Kidney epithelial cell (primary cell): ENCODE measurements at regions not wholly inside any gene's neighbourhood (a gene's known extent, or its start where the extent isn't known, plus 50 kb on each side); places are given as distances from the start of the nearest gene placed in this dataset.

Experiments used
- DNase-seq: peaks from one replicate; pipeline ENCODE4 v3.0.0-alpha.2; 2010; ENCODE audit warnings: low read depth
- H3K27me3 ChIP-seq: 2 replicates; pipeline ENCODE4 v1.6.0; 2011; ENCODE audit warnings: low read length; ENCODE audit not compliant: control insufficient read depth, insufficient read depth
- H3K36me3 ChIP-seq: 2 replicates; pipeline ENCODE4 v1.5.1; 2011; ENCODE audit warnings: low read length; ENCODE audit not compliant: control insufficient read depth, insufficient read depth
- H3K4me3 ChIP-seq: 2 replicates; pipeline ENCODE4 v1.5.1; 2011; ENCODE audit warnings: low read depth, mild to moderate bottlenecking, control low read depth, low read length
- TF ChIP-seq, protein P1 (sequence below): IDR thresholded peaks from 2 replicates; pipeline ENCODE4 v1.5.1; 2011; ENCODE audit warnings: mild to moderate bottlenecking, moderate library complexity, low read length, control low read depth, inconsistent platforms; ENCODE audit not compliant: insufficient read depth, poor library complexity, severe bottlenecking

GRCh38 chr4:85250852-85251251 lies 224.1 kb upstream of the ARHGAP24 start:
- H3K4me3 ChIP-seq: no peak overlapping the region
- TF ChIP-seq, protein P1, sequence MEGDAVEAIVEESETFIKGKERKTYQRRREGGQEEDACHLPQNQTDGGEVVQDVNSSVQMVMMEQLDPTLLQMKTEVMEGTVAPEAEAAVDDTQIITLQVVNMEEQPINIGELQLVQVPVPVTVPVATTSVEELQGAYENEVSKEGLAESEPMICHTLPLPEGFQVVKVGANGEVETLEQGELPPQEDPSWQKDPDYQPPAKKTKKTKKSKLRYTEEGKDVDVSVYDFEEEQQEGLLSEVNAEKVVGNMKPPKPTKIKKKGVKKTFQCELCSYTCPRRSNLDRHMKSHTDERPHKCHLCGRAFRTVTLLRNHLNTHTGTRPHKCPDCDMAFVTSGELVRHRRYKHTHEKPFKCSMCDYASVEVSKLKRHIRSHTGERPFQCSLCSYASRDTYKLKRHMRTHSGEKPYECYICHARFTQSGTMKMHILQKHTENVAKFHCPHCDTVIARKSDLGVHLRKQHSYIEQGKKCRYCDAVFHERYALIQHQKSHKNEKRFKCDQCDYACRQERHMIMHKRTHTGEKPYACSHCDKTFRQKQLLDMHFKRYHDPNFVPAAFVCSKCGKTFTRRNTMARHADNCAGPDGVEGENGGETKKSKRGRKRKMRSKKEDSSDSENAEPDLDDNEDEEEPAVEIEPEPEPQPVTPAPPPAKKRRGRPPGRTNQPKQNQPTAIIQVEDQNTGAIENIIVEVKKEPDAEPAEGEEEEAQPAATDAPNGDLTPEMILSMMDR: no peak

DNA sequence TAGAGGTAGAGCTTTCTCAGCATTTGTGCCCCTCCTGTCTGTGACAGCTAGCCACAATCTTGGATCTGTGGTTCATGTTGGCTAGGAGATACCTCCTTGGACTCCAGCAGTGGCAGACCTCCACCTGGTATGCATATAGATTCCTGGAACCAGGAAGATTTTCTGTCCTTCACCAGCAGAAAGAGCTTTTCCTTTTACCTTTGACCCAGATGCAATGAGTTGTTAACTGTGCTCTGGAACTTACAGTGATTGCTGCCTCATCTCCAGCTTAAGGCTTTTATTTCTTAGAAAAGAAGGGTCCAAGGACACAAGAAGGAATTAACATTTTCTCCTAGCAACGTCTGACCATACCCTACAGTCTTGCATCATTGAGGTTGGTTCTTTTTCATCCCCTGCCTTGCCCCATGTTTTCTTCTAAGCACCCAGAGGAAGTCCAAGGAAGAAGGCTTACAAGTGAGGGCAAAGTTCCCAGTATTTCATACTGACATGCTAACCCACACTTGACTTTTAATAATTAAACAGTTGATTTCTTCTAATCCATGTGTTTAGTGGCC lies 217.1 kb upstream of the ARHGAP24 start:
- no peak overlapping the region for H3K4me3 ChIP-seq
- H3K27me3 ChIP-seq: no peaks in the 10 kb centered on the region
- no peaks in the 10 kb centered on the region for H3K36me3 ChIP-seq
- TF ChIP-seq, protein P1: no peak
- DNase-seq: no peak

More at GRCh38 chr4:85250852-85251251, 224.1 kb upstream of the ARHGAP24 start:
- no peak for DNase-seq
- Histone ChIP-seq H3K36me3 (no peaks in the 10 kb centered on the region), H3K27me3 (no peaks in the 10 kb centered on the region)

DNA sequence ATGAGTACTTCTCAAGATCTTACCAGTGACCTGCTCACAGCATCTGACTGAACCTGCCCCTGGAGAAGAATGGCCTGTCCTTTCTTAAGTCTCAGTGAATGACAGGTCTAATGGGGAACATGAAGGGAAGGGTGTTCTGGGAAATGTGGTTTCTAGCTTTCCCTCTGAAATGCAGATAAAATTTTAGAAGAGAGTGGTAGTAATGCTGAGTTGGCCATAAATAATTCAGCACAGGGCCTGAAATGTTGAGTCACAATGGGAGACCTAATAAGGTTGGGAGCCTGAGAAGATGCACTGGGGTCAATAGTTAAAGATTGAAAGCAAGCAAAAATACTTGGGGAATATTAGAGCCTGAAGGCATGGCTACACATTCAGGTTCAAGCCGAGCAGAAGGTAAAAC lies 214.9 kb upstream of the ARHGAP24 start:
- TF ChIP-seq, protein P1: no peak
- no peaks in the 10 kb centered on the region for H3K27me3 ChIP-seq
- no peak for DNase-seq
- H3K4me3 ChIP-seq: no peak overlapping the region
- no peaks in the 10 kb centered on the region for H3K36me3 ChIP-seq

DNA sequence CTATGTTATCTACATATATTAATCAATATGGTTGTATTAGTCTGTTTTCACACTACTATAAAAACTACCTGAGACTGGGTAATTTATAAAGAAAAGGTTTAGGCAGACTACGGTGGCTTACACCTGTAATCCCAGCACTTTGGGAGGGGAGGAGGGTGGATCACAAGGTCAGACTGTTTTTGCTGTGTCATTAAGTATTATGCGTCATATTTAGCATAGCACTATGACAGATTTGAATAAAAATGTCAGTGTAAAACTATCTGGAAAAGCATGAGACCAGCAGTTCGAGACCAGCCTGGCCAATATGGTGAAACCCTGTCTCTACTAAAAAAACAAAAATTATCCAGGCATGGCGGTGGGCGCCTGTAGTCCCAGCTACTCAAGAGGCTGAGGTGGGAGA lies 209.7 kb upstream of the ARHGAP24 start:
- DNase-seq: no peak
- no peak overlapping the region for H3K4me3 ChIP-seq
- TF ChIP-seq, protein P1: no peak
- H3K27me3 ChIP-seq: no peaks in the 10 kb centered on the region
- H3K36me3 ChIP-seq: no peaks in the 10 kb centered on the region

DNA sequence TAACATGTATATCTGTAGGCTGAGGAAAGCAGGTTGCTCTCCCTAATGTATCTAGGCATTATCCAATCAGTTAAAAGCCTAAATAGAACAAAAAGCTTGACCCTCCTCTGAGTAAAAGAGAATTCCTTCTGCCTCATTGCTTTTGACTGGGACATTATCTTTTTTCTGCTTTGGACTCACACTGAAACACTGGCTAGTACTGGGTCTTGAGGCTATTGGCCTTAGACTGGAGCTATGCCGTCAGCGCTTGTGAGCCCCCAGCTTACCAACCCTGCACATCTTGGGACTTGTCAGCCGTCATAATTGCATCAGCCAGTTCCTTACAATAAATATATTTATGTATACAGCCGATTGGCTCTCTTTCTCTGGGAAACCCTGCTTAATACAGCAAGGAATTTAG lies 206.8 kb upstream of the ARHGAP24 start:
- no peak for DNase-seq
- Histone ChIP-seq H3K4me3 (no peak overlapping the region), H3K27me3 (no peaks in the 10 kb centered on the region), H3K36me3 (no peaks in the 10 kb centered on the region)
- TF ChIP-seq, protein P1: no peak

DNA sequence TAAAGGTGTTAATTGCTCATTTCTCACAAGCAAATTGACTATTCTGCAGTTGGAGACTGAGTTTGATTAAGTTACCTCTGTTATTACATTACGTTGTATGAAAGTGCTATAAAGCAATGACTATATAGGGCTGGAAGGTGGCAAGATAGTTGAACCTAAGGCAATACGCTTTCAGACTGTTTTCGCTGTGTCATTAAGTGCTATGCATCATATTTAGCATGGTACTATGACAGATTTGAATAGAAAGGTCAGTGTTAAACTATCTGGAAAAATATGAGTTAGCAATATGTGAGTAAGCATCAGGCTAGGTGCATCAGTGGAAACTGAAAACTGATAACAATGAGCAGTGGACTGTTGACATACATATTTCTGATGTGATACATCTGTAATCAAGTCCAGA lies 206.0 kb upstream of the ARHGAP24 start:
- Histone ChIP-seq H3K36me3 (no peaks in the 10 kb centered on the region), H3K4me3 (no peak overlapping the region), H3K27me3 (no peaks in the 10 kb centered on the region)
- TF ChIP-seq, protein P1: no peak
- DNase-seq: no peak
